Endodermal cell (in vitro differentiated cells): ENCODE measurements at regions not wholly inside any gene's neighbourhood (a gene's known extent, or its start where the extent isn't known, plus 50 kb on each side); places are given as distances from the start of the nearest gene placed in this dataset.

Source experiments
- DNase-seq: peaks from one replicate; pipeline ENCODE4 v3.0.0-alpha.2; 2017
- H3K27ac ChIP-seq: 2 replicates; pipeline ENCODE4 v1.5.1; 2013; ENCODE audit warnings: mild to moderate bottlenecking, low read depth, low read length, moderate library complexity
- H3K27me3 ChIP-seq: 2 replicates; pipeline ENCODE4 v1.6.1; 2013; ENCODE audit warnings: mild to moderate bottlenecking, low read length, moderate library complexity; ENCODE audit not compliant: insufficient read depth, control insufficient read depth, poor library complexity, severe bottlenecking
- H3K36me3 ChIP-seq: 2 replicates; pipeline ENCODE4 v1.7.0; 2013; ENCODE audit warnings: mild to moderate bottlenecking, low read length, moderate library complexity; ENCODE audit not compliant: control insufficient read depth, insufficient read depth
- H3K4me1 ChIP-seq: one replicate; pipeline ENCODE4 v1.7.0; 2013; ENCODE audit warnings: low read length; ENCODE audit not compliant: control insufficient read depth, insufficient read depth
- H3K4me3 ChIP-seq: 2 replicates; pipeline ENCODE4 v1.5.1; 2013; ENCODE audit warnings: mild to moderate bottlenecking, low read length, moderate library complexity
- H3K9ac ChIP-seq: 2 replicates; pipeline ENCODE4 v1.6.1; 2013; ENCODE audit warnings: mild to moderate bottlenecking, low read length, moderate library complexity; ENCODE audit not compliant: poor library complexity, severe bottlenecking; ENCODE audit errors: extremely low read depth
- H3K9me3 ChIP-seq: 2 replicates; pipeline ENCODE4 v1.6.1; 2013; ENCODE audit warnings: mild to moderate bottlenecking, low read length, moderate library complexity; ENCODE audit not compliant: control insufficient read depth
- H3K27ac Mint-ChIP-seq: 2 replicates; pipeline ENCODE4 v1.8.0; 2020; ENCODE audit warnings: mixed read lengths
- H3K27me3 Mint-ChIP-seq: 2 replicates; pipeline ENCODE4 v1.8.0; 2021; ENCODE audit warnings: mild to moderate bottlenecking, mixed read lengths; ENCODE audit not compliant: insufficient read depth
- H3K36me3 Mint-ChIP-seq: 2 replicates; pipeline ENCODE4 v1.8.0; 2020; ENCODE audit warnings: low read depth, mixed read lengths
- H3K4me1 Mint-ChIP-seq: 2 replicates; pipeline ENCODE4 v1.8.0; 2020; ENCODE audit warnings: mixed read lengths
- H3K4me3 Mint-ChIP-seq: 2 replicates; pipeline ENCODE4 v1.8.0; 2020; ENCODE audit warnings: mild to moderate bottlenecking, moderate library complexity, mixed read lengths
- H3K9me3 Mint-ChIP-seq: 2 replicates; pipeline ENCODE4 v1.8.0; 2020; ENCODE audit warnings: mild to moderate bottlenecking, mixed read lengths
- CTCF ChIP-seq: fragments of 200-600 bp; sonication (generic); conservative IDR thresholded peaks from 2 replicates; pipeline ENCODE4 v1.5.0; 2021; ENCODE audit warnings: antibody characterized with exemption, mild to moderate bottlenecking
- WGBS, 2 experiments: methylation state at CpG; one replicate each; pipeline versions ENCODE4 v1.1.5 to v1.1.7; 2013; ENCODE audit warnings: missing lambda C conversion rate in 2 of 2, mixed read lengths in 1 of 2; ENCODE audit not compliant: insufficient coverage in 1 of 2, insufficient read length in 1 of 2; 5-methylcytosine and 5-hydroxymethylcytosine counted together

- Histone ChIP-seq H3K9me3 (no peaks in the 10 kb centered on the region), H3K27ac (no peak overlapping the region), H3K4me3 (no peak overlapping the region), H3K36me3 (no peaks in the 10 kb centered on the region), H3K4me1 (no peaks in the 10 kb centered on the region), H3K9ac (no peak overlapping the region), H3K27me3 (peaks cover 4% of the 10 kb centered on the region)
- no peak overlapping the region for H3K27ac Mint-ChIP-seq
- no peaks in the 10 kb centered on the region for H3K36me3 Mint-ChIP-seq
- no peak for TF ChIP-seq CTCF
- no peak for DNase-seq
- H3K27me3 Mint-ChIP-seq, result peaks cover 13% of the 10 kb centered on the region
- no peaks in the 10 kb centered on the region for H3K9me3 Mint-ChIP-seq
- H3K4me3 Mint-ChIP-seq, result no peak overlapping the region
- no peaks in the 10 kb centered on the region for H3K4me1 Mint-ChIP-seq
- 70 to 86% methylated on average over 1 of the region's 1 CpG for WGBS, 2 experiments
These were observed 219.7 kb upstream of the SPRED2 start for GRCh38 chr2:65652066-65652465.

GRCh38 chr2:65649811-65650589 is 217.6 kb upstream of the SPRED2 start:
- no peak for DNase-seq
- no peak for TF ChIP-seq CTCF
- H3K36me3 Mint-ChIP-seq, result no peaks in the 10 kb centered on the region
- no peak overlapping the region for H3K4me3 Mint-ChIP-seq
- no peak overlapping the region for H3K4me3 ChIP-seq
- no peaks in the 10 kb centered on the region for H3K4me1 ChIP-seq
- H3K27me3 Mint-ChIP-seq, result peaks cover 13% of the 10 kb centered on the region
- H3K27ac Mint-ChIP-seq, result no peak overlapping the region
- H3K9me3 ChIP-seq, result no peaks in the 10 kb centered on the region
- H3K4me1 Mint-ChIP-seq, result peaks cover 8% of the 10 kb centered on the region
- H3K9me3 Mint-ChIP-seq, result no peaks in the 10 kb centered on the region
- H3K36me3 ChIP-seq, result no peaks in the 10 kb centered on the region
- H3K9ac ChIP-seq, result no peak overlapping the region
- WGBS, 2 experiments, result 89 to 100% methylated on average over 1 to 5 of the region's 5 CpGs
- H3K27ac ChIP-seq, result no peak overlapping the region
- H3K27me3 ChIP-seq, result peaks cover 4% of the 10 kb centered on the region

GRCh38 chr2:65647249-65647842 is 214.9 kb upstream of the SPRED2 start:
- no peak overlapping the region for H3K4me3 ChIP-seq
- Mint-ChIP-seq H3K4me3 (no peak overlapping the region), H3K27ac (no peak overlapping the region), H3K36me3 (no peaks in the 10 kb centered on the region), H3K4me1 (peaks cover 8% of the 10 kb centered on the region), H3K9me3 (no peaks in the 10 kb centered on the region), H3K27me3 (peaks cover 10% of the 10 kb centered on the region)
- no peaks in the 10 kb centered on the region for H3K4me1 ChIP-seq
- no peaks in the 10 kb centered on the region for H3K9me3 ChIP-seq
- TF ChIP-seq CTCF, result no peak
- peaks cover 4% of the 10 kb centered on the region for H3K27me3 ChIP-seq
- H3K27ac ChIP-seq, result no peak overlapping the region
- H3K36me3 ChIP-seq, result no peaks in the 10 kb centered on the region
- WGBS, 2 experiments, result 85 to 94% methylated on average over 1 of the region's 1 CpG
- no peak for DNase-seq
- H3K9ac ChIP-seq, result no peak overlapping the region
